Ovary (tissue), 3 donors: ENCODE measurements at regions not wholly inside any gene's neighbourhood (a gene's known extent, or its start where the extent isn't known, plus 50 kb on each side); places are given as distances from the start of the nearest gene placed in this dataset.

ENCODE experiments used
- CTCF ChIP-seq, 3 donors: fragments of 450-650 bp in 2 of 3; fragments of 200-600 bp in 1 of 3; IDR thresholded peaks; one replicate each; pipeline versions ENCODE4 v1.5.1 to v1.8.0; 2016 to 2022; ENCODE audit warnings: antibody characterized with exemption in 3 of 3, mild to moderate bottlenecking in 1 of 3
- EP300 ChIP-seq: sonication (generic); formaldehyde crosslinking; IDR thresholded peaks from one replicate; pipeline ENCODE4 v1.6.1; 2017; ENCODE audit warnings: antibody characterized with exemption
- POLR2A ChIP-seq: fragments of 450-650 bp; IDR thresholded peaks from one replicate; pipeline ENCODE4 v1.6.1; 2017; ENCODE audit warnings: antibody characterized with exemption, mild to moderate bottlenecking, moderate library complexity
- donor health status: DM: no; HTN: no; CAD: no.

GRCh38 chr18:50451100-50451842 lies 76.4 kb downstream of the SKA1 start:
- TF ChIP-seq CTCF (IDR thresholded peaks at IDR 0.05) (no peak), POLR2A (no peak), EP300 (no peak)
